ENCODE measurements at regions not wholly inside any gene's neighbourhood (a gene's known extent, or its start where the extent isn't known, plus 50 kb on each side); places are given as distances from the start of the nearest gene placed in this dataset.

DNA sequence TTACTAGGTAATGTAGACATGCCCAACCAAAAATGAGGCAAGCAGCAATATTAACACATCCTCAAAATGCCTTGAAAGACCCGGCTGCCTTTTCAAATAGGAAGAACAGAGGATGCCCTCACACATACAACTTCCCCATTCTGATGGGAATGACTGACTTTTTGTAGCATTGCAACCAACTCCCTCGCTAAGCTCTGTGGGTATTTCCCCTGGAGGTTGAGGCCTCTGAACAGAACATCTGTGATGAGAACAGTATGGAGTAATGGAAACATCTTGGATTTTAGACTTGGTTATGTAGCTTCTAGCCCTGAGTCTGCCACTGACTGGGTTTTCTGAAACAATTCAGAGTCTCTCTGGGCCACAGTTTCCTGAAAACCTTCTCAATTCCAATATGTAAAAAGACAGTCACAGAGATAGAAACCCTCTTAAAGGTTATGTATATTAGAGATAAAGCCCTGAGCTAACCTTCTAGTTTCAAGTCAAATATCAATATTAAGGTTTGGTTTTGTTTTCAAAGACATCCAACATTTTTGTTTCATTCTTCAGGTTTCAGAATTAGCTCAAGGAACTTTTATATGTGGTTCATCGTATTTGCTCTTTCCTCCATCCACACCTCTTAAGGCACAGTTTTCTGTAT, 311.5 kb downstream of the SETD4 start:
- TF ChIP-seq, protein P1, sequence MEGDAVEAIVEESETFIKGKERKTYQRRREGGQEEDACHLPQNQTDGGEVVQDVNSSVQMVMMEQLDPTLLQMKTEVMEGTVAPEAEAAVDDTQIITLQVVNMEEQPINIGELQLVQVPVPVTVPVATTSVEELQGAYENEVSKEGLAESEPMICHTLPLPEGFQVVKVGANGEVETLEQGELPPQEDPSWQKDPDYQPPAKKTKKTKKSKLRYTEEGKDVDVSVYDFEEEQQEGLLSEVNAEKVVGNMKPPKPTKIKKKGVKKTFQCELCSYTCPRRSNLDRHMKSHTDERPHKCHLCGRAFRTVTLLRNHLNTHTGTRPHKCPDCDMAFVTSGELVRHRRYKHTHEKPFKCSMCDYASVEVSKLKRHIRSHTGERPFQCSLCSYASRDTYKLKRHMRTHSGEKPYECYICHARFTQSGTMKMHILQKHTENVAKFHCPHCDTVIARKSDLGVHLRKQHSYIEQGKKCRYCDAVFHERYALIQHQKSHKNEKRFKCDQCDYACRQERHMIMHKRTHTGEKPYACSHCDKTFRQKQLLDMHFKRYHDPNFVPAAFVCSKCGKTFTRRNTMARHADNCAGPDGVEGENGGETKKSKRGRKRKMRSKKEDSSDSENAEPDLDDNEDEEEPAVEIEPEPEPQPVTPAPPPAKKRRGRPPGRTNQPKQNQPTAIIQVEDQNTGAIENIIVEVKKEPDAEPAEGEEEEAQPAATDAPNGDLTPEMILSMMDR (IDR thresholded peaks at IDR 0.05; ENCODE audit: low read depth, low read length, poor library complexity, severe bottlenecking): no peak
- TF ChIP-seq EZH2phosphoT487 (IDR thresholded peaks at IDR 0.05; ENCODE audit: borderline replicate concordance, low read length): no peak

Measured in DOHH2 (cell line).